Cardiac muscle cell (in vitro differentiated cells and primary cell): ENCODE measurements at regions not wholly inside any gene's neighbourhood (a gene's known extent, or its start where the extent isn't known, plus 50 kb on each side); places are given as distances from the start of the nearest gene placed in this dataset.

Experiments
- DNase-seq, 2 donors: peaks; one replicate each; pipeline versions ENCODE4 v3.0.0 to v3.0.0-alpha.2; 2010 to 2017; ENCODE audit warnings: low read depth in 1 of 2, low spot score in 1 of 2
- H3K27ac ChIP-seq: fragments of 200-600 bp; sonication (generic); 2 replicates; pipeline ENCODE4 v1.5.1; 2016
- H3K27me3 ChIP-seq: fragments of 200-600 bp; sonication (generic); 2 replicates; pipeline ENCODE4 v1.6.0; 2016; ENCODE audit warnings: control low read depth
- H3K36me3 ChIP-seq: fragments of 200-600 bp; sonication (generic); 2 replicates; pipeline ENCODE4 v1.5.1; 2016; ENCODE audit warnings: control low read depth
- H3K4me1 ChIP-seq: fragments of 200-600 bp; sonication (generic); 2 replicates; pipeline ENCODE4 v1.8.1; 2017; ENCODE audit warnings: low read depth, mild to moderate bottlenecking, mixed run types
- H3K4me3 ChIP-seq: fragments of 200-600 bp; sonication (generic); 2 replicates; pipeline ENCODE4 v1.5.1; 2016; ENCODE audit warnings: mild to moderate bottlenecking
- H3K9me3 ChIP-seq: fragments of 200-600 bp; sonication (generic); 2 replicates; pipeline ENCODE4 v1.5.1; 2017; ENCODE audit warnings: low read depth, mild to moderate bottlenecking, control low read depth
- CTCF ChIP-seq: IDR thresholded peaks from 2 replicates; pipeline ENCODE4 v1.5.1; 2012; ENCODE audit warnings: low read depth, mild to moderate bottlenecking, low read length

GRCh38 chr15:69553686-69554085, 101.1 kb downstream of the RPLP1 start:
- H3K27ac ChIP-seq: no peak overlapping the region
- no peak for TF ChIP-seq CTCF
- H3K9me3 ChIP-seq: no peaks in the 10 kb centered on the region
- H3K4me3 ChIP-seq: no peak overlapping the region
- peaks cover 97% of the 10 kb centered on the region for H3K27me3 ChIP-seq
- H3K36me3 ChIP-seq: no peaks in the 10 kb centered on the region
- DNase-seq: no peak
- H3K4me1 ChIP-seq: no peaks in the 10 kb centered on the region

GRCh38 chr15:69554279-69554961, 101.8 kb downstream of the RPLP1 start:
- Histone ChIP-seq H3K4me3 (no peak overlapping the region), H3K36me3 (no peaks in the 10 kb centered on the region), H3K27ac (no peak overlapping the region), H3K4me1 (no peaks in the 10 kb centered on the region), H3K9me3 (no peaks in the 10 kb centered on the region), H3K27me3 (peaks cover 97% of the 10 kb centered on the region)
- no peak for DNase-seq
- no peak for TF ChIP-seq CTCF

GRCh38 chr15:69555080-69555479, 102.5 kb downstream of the RPLP1 start:
- no peak for TF ChIP-seq CTCF
- Histone ChIP-seq H3K36me3 (no peaks in the 10 kb centered on the region), H3K9me3 (no peaks in the 10 kb centered on the region), H3K4me1 (no peaks in the 10 kb centered on the region), H3K27me3 (peaks cover 92% of the 10 kb centered on the region), H3K4me3 (no peak overlapping the region), H3K27ac (no peak overlapping the region)
- DNase-seq: no peak

- Histone ChIP-seq H3K9me3 (no peaks in the 10 kb centered on the region), H3K27me3 (peaks cover 89% of the 10 kb centered on the region), H3K4me3 (no peak overlapping the region), H3K36me3 (no peaks in the 10 kb centered on the region), H3K27ac (no peak overlapping the region), H3K4me1 (peaks cover 4% of the 10 kb centered on the region)
- TF ChIP-seq CTCF: no peak
- DNase-seq: no peak
These were observed 103.7 kb downstream of the RPLP1 start for GRCh38 chr15:69556344-69556743.

GRCh38 chr15:69557020-69557706, 104.5 kb downstream of the RPLP1 start:
- peak in 1 of 2 donors; percentile 93 for DNase-seq
- TF ChIP-seq CTCF: no peak
- H3K27ac ChIP-seq: no peak overlapping the region
- H3K27me3 ChIP-seq: peaks cover 87% of the 10 kb centered on the region
- H3K4me3 ChIP-seq: no peak overlapping the region
- no peaks in the 10 kb centered on the region for H3K36me3 ChIP-seq
- peaks cover 4% of the 10 kb centered on the region for H3K4me1 ChIP-seq
- no peaks in the 10 kb centered on the region for H3K9me3 ChIP-seq
